ENCODE measurements at regions not wholly inside any gene's neighbourhood (a gene's known extent, or its start where the extent isn't known, plus 50 kb on each side); places are given as distances from the start of the nearest gene placed in this dataset.

DNA sequence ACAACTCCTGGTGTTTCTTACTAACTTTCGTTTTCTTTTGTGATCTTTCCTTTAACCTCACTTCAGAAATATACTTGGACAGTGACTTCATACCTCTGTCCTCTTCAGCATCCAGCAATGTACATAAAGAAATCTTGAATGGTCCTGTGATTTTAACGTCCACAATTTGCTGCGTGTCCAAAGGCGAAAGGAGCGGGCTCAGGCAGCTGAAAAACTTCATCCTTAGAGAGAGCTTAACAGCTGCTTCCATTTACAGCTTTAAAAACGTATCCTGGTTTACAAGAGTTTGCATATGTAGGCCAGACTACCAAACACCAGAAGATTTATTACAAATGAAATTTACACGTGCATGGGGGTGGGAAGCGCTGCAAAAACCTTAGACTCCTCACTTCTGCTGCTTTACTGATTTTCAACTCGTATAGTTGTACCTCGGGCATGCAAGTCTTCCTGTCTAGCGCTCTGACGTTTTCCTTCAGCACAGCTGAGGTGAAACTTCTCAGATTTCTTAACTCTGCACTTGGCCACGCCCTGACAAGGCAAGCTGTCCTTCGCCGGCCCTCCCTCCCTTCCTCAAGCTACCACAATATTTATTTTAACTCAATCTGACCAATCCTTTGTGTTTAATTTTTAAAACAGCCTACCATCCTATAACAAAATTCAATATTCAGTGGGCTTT, 406.4 kb downstream of the FAM47A start:
- DNase-seq: no peak

DNA sequence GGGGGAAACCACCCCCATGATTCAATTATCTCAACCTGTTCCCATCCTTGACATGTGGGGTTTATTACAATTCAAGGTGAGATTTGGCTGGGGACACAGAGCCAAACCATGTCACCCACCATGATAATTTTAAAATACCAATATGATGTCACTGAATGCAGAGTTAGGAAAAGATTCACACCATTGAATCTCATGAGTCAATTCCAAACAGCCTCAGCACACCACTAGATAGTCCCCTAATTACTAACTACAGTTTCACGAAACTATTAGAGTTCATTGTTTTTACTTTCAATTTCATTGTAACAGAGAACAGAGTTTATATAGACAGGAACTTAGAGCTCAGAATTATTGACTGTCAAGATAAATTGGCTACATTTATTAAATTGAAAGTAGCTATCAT, 410.2 kb downstream of the FAM47A start:
- DNase-seq: no peak

DNA sequence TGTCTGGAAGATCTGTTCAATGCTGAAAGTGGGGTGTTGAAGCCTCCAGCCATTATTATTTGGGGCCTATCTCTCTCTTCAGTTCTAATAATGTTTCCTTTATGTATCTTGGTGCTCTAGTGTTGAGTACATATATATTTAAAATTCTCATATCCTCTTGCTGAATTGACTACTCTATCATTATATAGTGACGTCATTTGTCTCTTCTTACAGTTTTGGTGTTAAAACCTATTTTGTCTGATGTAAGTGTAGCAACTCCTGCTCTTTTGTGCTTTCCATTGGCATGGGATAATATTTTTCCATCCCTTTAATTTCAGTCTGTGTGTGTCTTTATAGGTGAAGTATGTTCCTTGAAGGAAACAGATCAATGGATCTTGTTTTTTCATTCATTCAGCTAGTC, 446.0 kb downstream of the FAM47A start:
- no peak for DNase-seq

Data from activated gamma-delta T cell (primary cell).